Endothelial cell of umbilical vein (primary cell): ENCODE measurements at regions not wholly inside any gene's neighbourhood (a gene's known extent, or its start where the extent isn't known, plus 50 kb on each side); places are given as distances from the start of the nearest gene placed in this dataset.

Source experiments
- EZH2 ChIP-seq: IDR thresholded peaks from 2 replicates; pipeline ENCODE4 v1.6.1; 2012; ENCODE audit warnings: borderline replicate concordance, low read depth, mild to moderate bottlenecking, moderate library complexity, low read length, inconsistent platforms; ENCODE audit not compliant: severe bottlenecking
- FOS ChIP-seq: IDR thresholded peaks from 2 replicates; pipeline ENCODE4 v1.6.1; 2011; ENCODE audit warnings: mild to moderate bottlenecking, low read length, moderate library complexity, borderline replicate concordance; ENCODE audit not compliant: insufficient read depth
- GATA2 ChIP-seq: IDR thresholded peaks from 2 replicates; pipeline ENCODE4 v1.7.0; 2011; ENCODE audit warnings: low read depth, mild to moderate bottlenecking, moderate library complexity, mixed read lengths, low read length; ENCODE audit not compliant: insufficient read length, insufficient read depth
- JUN ChIP-seq: IDR thresholded peaks from 2 replicates; pipeline ENCODE4 v1.6.1; 2011; ENCODE audit warnings: borderline replicate concordance, low read depth; ENCODE audit not compliant: insufficient read length, insufficient read depth
- MAX ChIP-seq: IDR thresholded peaks from 2 replicates; pipeline ENCODE4 v1.6.1; 2011; ENCODE audit not compliant: insufficient read depth, insufficient read length
- MYC ChIP-seq: IDR thresholded peaks from one replicate; pipeline ENCODE4 v1.6.1; 2011; ENCODE audit warnings: mild to moderate bottlenecking, low read depth, low read length
- POLR2A ChIP-seq: IDR thresholded peaks from 2 replicates; pipeline ENCODE4 v1.6.1; 2012; ENCODE audit warnings: low read depth, mild to moderate bottlenecking, control low read depth, low read length
- POLR2AphosphoS5 ChIP-seq: IDR thresholded peaks from 2 replicates; pipeline ENCODE4 v1.6.1; 2012; ENCODE audit warnings: low read depth, mild to moderate bottlenecking, control low read depth, low read length, moderate library complexity; ENCODE audit not compliant: insufficient read depth
- TF ChIP-seq, protein P1 (sequence below), 2 donors: IDR thresholded peaks; 1 replicate in 1 of 2; 2 replicates in 1 of 2; pipeline ENCODE4 v1.5.1; 2011; ENCODE audit warnings: low read length in 2 of 2, mild to moderate bottlenecking in 2 of 2, moderate library complexity in 2 of 2, control low read depth in 1 of 2, inconsistent platforms in 1 of 2, low read depth in 1 of 2; ENCODE audit not compliant: insufficient read depth in 1 of 2; ENCODE audit errors: extremely low read depth in 1 of 2

GRCh38 chr22:47713941-47714340 lies 951.5 kb downstream of the TBC1D22A start:
- TF ChIP-seq EZH2 (no peak), MAX (no peak), POLR2AphosphoS5 (no peak), POLR2A (no peak), MYC (no peak), FOS (no peak), JUN (no peak), GATA2 (no peak)
- TF ChIP-seq, protein P1, sequence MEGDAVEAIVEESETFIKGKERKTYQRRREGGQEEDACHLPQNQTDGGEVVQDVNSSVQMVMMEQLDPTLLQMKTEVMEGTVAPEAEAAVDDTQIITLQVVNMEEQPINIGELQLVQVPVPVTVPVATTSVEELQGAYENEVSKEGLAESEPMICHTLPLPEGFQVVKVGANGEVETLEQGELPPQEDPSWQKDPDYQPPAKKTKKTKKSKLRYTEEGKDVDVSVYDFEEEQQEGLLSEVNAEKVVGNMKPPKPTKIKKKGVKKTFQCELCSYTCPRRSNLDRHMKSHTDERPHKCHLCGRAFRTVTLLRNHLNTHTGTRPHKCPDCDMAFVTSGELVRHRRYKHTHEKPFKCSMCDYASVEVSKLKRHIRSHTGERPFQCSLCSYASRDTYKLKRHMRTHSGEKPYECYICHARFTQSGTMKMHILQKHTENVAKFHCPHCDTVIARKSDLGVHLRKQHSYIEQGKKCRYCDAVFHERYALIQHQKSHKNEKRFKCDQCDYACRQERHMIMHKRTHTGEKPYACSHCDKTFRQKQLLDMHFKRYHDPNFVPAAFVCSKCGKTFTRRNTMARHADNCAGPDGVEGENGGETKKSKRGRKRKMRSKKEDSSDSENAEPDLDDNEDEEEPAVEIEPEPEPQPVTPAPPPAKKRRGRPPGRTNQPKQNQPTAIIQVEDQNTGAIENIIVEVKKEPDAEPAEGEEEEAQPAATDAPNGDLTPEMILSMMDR (IDR thresholded peaks at IDR 0.05; ENCODE audit: extremely low read depth in 1 of 2, insufficient read depth in 1 of 2, low read depth in 1 of 2, low read length in 2 of 2): no peak
